ENCODE measurements at regions not wholly inside any gene's neighbourhood (a gene's known extent, or its start where the extent isn't known, plus 50 kb on each side); places are given as distances from the start of the nearest gene placed in this dataset.

DNA sequence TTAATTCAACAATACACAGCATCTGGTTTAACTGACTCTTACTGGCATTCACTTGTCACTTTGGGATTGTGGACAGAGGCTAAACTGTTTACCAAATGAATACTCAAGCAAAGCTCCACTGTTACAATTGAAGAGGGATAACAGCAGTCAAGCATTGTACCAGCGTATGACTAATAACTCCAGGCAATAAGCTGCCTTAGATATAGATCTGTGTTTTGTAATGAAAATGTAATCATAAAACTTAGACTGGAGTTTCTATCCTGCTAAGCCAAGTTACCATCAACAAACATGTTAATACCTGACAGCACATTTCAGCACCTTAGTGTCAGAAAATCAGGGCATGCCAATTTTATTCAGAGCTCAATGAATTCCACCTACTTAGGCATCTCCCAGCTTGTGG, 889.5 kb downstream of the EPHA4 start:
- TF ChIP-seq, protein P1, sequence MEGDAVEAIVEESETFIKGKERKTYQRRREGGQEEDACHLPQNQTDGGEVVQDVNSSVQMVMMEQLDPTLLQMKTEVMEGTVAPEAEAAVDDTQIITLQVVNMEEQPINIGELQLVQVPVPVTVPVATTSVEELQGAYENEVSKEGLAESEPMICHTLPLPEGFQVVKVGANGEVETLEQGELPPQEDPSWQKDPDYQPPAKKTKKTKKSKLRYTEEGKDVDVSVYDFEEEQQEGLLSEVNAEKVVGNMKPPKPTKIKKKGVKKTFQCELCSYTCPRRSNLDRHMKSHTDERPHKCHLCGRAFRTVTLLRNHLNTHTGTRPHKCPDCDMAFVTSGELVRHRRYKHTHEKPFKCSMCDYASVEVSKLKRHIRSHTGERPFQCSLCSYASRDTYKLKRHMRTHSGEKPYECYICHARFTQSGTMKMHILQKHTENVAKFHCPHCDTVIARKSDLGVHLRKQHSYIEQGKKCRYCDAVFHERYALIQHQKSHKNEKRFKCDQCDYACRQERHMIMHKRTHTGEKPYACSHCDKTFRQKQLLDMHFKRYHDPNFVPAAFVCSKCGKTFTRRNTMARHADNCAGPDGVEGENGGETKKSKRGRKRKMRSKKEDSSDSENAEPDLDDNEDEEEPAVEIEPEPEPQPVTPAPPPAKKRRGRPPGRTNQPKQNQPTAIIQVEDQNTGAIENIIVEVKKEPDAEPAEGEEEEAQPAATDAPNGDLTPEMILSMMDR (IDR thresholded peaks at IDR 0.05) = no peak
- Histone ChIP-seq H3K27ac (no peak overlapping the region), H3K9me3 (no peaks in the 10 kb centered on the region), H3K4me3 (no peak overlapping the region), H3K4me1 (no peaks in the 10 kb centered on the region), H3K27me3 (no peaks in the 10 kb centered on the region), H3K36me3 (no peaks in the 10 kb centered on the region)
- no peak for FAIRE-seq
- intact Hi-C loops (cut with DNase I) = loop anchor here in 1 of 3 donors (10.0 kb wide), 1 partner anchor 1292 kb away; no protein-coding TSS in a partner anchor
- no peak for DNase-seq
- no peak for ATAC-seq
- 88 to 89% methylated on average over 1 of the region's 1 CpG for WGBS, 2 donors

DNA sequence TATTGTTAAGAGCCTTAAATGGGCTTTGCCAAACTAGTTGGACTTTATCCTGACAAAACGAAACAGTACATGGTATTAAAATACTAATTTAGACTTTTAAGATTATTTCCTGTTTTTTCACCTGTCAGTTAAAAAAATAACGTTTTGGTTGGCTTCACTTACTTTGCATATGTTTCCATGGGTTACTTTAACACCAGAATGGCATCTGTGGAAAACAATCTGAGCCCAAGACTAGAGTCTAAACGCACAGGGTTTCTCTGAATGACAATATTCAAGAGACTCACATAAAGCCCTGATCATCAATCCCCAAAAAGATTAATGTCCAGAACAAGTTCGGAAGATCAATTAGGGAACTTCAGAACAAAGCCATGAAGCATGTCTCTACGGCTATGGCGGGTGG, 888.0 kb downstream of the EPHA4 start:
- intact Hi-C loops (cut with DNase I) = loop anchor here in 1 of 3 donors (10.0 kb wide), 1 partner anchor 1291 kb away; no protein-coding TSS in a partner anchor

DNA sequence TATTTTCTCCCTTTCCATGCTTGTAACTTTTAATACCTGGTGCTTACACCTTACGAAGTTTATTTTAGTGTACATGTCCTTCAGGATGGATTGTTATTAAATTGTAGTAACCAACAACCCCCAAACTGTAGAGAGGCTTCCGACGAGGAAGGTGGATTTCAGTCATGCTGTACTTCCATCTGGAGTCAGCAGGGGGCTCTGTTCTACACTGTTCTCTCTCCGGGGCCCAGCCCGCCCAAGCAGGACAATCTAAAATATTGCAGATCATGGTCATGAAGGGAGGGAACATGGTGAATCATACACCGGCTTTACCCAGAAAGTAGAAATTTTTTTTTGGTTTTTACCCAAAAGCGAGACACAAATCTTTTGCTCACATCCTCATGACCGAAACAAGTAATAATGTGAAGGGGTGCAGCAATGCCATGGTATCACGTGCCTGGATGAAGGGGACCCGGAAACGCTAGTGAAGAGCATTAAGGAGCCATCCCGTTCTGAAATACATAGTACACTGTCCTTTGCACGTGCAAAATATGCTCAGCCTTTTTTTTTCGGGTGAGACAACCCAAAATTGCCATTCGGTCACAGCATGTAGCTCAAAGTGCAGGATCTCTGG, 884.8 kb downstream of the EPHA4 start:
- FAIRE-seq (peak; percentile 74), DNase-seq (peak; percentile 36 to 77 (median 60)), ATAC-seq (peak; percentile 78 to 96 (median 90))
- intact Hi-C loops (cut with DNase I) = loop anchor here in 2 of 3 donors (5.0 to 10.0 kb wide), 3 partner anchors 885 to 1287 kb away; partner anchors contain the start of gene EPHA4 (in 1 of the 2)
- Histone ChIP-seq H3K4me1 (no peaks in the 10 kb centered on the region), H3K9me3 (no peaks in the 10 kb centered on the region), H3K4me3 (no peak overlapping the region), H3K36me3 (no peaks in the 10 kb centered on the region), H3K27me3 (no peaks in the 10 kb centered on the region), H3K27ac (no peak overlapping the region)
- TF ChIP-seq, protein P1 (IDR thresholded peaks at IDR 0.05) = peak; percentile 64 to 82 (median 72)
- 40 to 42% methylated on average over 15 of the region's 15 CpGs for WGBS, 2 donors

More for the DNA sequence above, 888.0 kb downstream of the EPHA4 start:
- FAIRE-seq (no peak), ATAC-seq (no peak), DNase-seq (no peak)
- Histone ChIP-seq H3K4me3 (no peak overlapping the region), H3K36me3 (no peaks in the 10 kb centered on the region), H3K27ac (no peak overlapping the region), H3K4me1 (no peaks in the 10 kb centered on the region), H3K27me3 (no peaks in the 10 kb centered on the region), H3K9me3 (no peaks in the 10 kb centered on the region)
- TF ChIP-seq, protein P1 (IDR thresholded peaks at IDR 0.05) = no peak
- WGBS, 2 donors = 47 to 60% methylated on average over 6 of the region's 6 CpGs

DNA sequence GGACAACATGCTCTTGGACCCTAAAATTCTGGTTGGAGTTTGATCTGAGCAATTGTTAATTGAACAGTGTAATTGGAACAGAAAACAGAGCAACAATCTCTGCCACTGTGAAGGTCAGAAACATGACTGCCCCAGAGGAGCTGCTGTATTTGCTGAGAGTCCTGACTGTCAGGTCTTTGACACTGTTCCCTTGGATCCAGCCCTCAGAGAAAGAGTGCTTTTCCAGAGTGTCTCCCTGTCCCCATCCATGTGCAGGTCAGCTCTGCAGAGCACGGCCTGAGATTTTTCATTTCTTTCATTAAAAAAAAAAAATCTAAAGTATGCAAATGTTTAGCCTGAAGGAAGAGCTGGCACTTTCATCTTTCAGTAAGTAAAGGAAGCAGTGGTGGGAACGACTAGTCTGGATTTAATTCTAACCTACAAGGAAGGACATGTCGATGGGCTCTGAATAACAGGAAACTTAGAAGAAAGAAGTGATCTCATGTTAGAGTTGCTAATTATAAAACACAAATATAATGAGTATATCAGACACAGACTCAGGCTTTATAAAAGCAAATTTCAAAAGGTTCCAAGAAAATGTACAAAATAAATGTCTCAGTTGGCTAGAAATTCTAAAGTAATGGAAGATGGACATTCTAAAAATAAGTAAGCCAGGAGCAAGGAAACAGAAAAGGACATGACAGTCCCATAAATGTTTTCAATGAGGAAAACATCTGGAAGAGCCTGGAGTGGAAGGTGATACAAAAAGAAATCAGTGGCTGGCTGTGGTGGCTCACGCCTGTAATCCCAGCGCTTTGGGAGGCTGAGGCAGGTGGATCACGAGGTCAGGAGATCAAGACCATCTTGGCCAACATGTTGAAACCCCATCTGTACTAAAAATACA, 876.5 kb downstream of the EPHA4 start:
- Histone ChIP-seq H3K9me3 (no peaks in the 10 kb centered on the region), H3K36me3 (no peaks in the 10 kb centered on the region), H3K4me3 (no peak overlapping the region), H3K4me1 (no peaks in the 10 kb centered on the region), H3K27me3 (no peaks in the 10 kb centered on the region), H3K27ac (no peak overlapping the region)
- TF ChIP-seq, protein P1 (IDR thresholded peaks at IDR 0.05) = no peak
- FAIRE-seq (no peak), DNase-seq (no peak), ATAC-seq (no peak)
- 68 to 75% methylated on average over 6 of the region's 6 CpGs for WGBS, 2 donors
- intact Hi-C loops (cut with DNase I) = no loop called here

Data from pancreas (tissue), 10 donors.